Esophagus muscularis mucosa (tissue), 4 donors: ENCODE measurements at regions not wholly inside any gene's neighbourhood (a gene's known extent, or its start where the extent isn't known, plus 50 kb on each side); places are given as distances from the start of the nearest gene placed in this dataset.

Experiments
- DNase-seq: peaks from one replicate; pipeline ENCODE4 v3.0.0-alpha.2; 2017; ENCODE audit errors: extremely low spot score
- H3K27ac ChIP-seq, 4 donors: fragments of 200-600 bp; sonication (generic); replicated peaks in 1 of 4; 1 replicate in 3 of 4; 2 replicates in 1 of 4; pipeline ENCODE4 v1.5.1; 2016 to 2019; ENCODE audit warnings: mild to moderate bottlenecking in 1 of 4
- H3K27me3 ChIP-seq, 4 donors: fragments of 200-600 bp; sonication (generic); one replicate each; pipeline versions ENCODE4 v1.5.1 to v1.6.0; 2016 to 2019
- H3K36me3 ChIP-seq, 4 donors: fragments of 200-600 bp; sonication (generic); one replicate each; pipeline ENCODE4 v1.5.1; 2016 to 2019
- H3K4me1 ChIP-seq, 4 donors: fragments of 200-600 bp; sonication (generic); one replicate each; pipeline ENCODE4 v1.5.1; 2016 to 2019
- H3K4me3 ChIP-seq, 4 donors: fragments of 200-600 bp; sonication (generic); 1 replicate in 2 of 4; 2 replicates in 2 of 4; pipeline ENCODE4 v1.5.1; 2016 to 2019; ENCODE audit warnings: mild to moderate bottlenecking in 4 of 4, moderate library complexity in 1 of 4
- H3K9me3 ChIP-seq, 4 donors: fragments of 200-600 bp; sonication (generic); 1 replicate in 3 of 4; 2 replicates in 1 of 4; pipeline ENCODE4 v1.5.1; 2016 to 2019
- EP300 ChIP-seq: sonication (generic); formaldehyde crosslinking; IDR thresholded peaks from one replicate; pipeline ENCODE4 v1.6.1; 2017; ENCODE audit warnings: antibody characterized with exemption
- POLR2A ChIP-seq: fragments of 450-650 bp; IDR thresholded peaks from one replicate; pipeline ENCODE4 v1.6.1; 2017; ENCODE audit warnings: antibody characterized with exemption, moderate library complexity, mild to moderate bottlenecking, low read depth
- POLR2AphosphoS5 ChIP-seq, 2 donors: sonication (generic); formaldehyde crosslinking; IDR thresholded peaks; one replicate each; pipeline ENCODE4 v1.6.1; 2017; ENCODE audit warnings: antibody characterized with exemption in 2 of 2
- whole genome bisulfite sequencing: methylation state at CpG from one replicate; pipeline ENCODE4 v1.1.5; 2018; 5-methylcytosine and 5-hydroxymethylcytosine counted together
- intact Hi-C: fragments of 100-400 bp; cut with DNase I; formaldehyde crosslinking; loops from one replicate; pipeline ENCODE4 v1.15.1; 2023
- TF ChIP-seq, protein P1 (sequence below), 3 experiments: fragments of 200-600 bp in 2 of 3; fragments of 450-650 bp in 1 of 3; sonication (generic) in 2 of 3; IDR thresholded peaks; one replicate each; pipeline ENCODE4 v1.5.1; 2017 to 2019; ENCODE audit warnings: antibody characterized with exemption in 3 of 3, mild to moderate bottlenecking in 2 of 3, moderate library complexity in 1 of 3

- TF ChIP-seq, protein P1, sequence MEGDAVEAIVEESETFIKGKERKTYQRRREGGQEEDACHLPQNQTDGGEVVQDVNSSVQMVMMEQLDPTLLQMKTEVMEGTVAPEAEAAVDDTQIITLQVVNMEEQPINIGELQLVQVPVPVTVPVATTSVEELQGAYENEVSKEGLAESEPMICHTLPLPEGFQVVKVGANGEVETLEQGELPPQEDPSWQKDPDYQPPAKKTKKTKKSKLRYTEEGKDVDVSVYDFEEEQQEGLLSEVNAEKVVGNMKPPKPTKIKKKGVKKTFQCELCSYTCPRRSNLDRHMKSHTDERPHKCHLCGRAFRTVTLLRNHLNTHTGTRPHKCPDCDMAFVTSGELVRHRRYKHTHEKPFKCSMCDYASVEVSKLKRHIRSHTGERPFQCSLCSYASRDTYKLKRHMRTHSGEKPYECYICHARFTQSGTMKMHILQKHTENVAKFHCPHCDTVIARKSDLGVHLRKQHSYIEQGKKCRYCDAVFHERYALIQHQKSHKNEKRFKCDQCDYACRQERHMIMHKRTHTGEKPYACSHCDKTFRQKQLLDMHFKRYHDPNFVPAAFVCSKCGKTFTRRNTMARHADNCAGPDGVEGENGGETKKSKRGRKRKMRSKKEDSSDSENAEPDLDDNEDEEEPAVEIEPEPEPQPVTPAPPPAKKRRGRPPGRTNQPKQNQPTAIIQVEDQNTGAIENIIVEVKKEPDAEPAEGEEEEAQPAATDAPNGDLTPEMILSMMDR (IDR thresholded peaks at IDR 0.05), result no peak
- TF ChIP-seq POLR2AphosphoS5 (IDR thresholded peaks at IDR 0.05), result peak in 1 of 2 donors; percentile 49
- no peaks in the 10 kb centered on the region for H3K9me3 ChIP-seq
- no peak overlapping the region for H3K27ac ChIP-seq
- H3K4me3 ChIP-seq, result no peak overlapping the region
- 69% methylated on average over 2 of the region's 2 CpGs for whole genome bisulfite sequencing
- H3K4me1 ChIP-seq, result peaks cover 0 to 36% (median 8%) of the 10 kb centered on the region in 4 donors
- H3K36me3 ChIP-seq, result no peaks in the 10 kb centered on the region
- DNase-seq, result no peak
- intact Hi-C loops, result no loop called here
- no peaks in the 10 kb centered on the region for H3K27me3 ChIP-seq
These were observed 72.9 kb upstream of the SMIM36 start for GRCh38 chr17:55584055-55584685.

DNA sequence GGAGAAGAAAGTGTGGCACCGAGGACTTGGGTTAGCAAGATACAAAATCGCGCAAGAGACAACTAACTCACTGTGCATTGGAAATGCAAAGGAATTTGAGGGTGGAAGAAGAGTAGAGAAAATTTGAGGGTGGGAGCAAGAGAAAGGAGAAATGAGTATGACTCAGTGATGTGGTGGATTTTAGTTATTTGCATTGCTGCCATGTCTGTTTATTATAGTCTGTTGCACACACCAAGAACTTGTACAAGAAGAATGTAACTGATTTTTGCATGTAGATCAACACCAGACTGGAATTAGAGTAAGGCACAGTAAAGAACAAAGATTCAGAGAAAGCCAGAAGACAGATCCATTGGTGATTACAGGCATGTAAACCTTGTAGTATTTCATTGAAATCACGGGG lies 71.6 kb upstream of the SMIM36 start:
- no peaks in the 10 kb centered on the region for H3K27me3 ChIP-seq
- no peaks in the 10 kb centered on the region for H3K36me3 ChIP-seq
- H3K4me3 ChIP-seq, result no peak overlapping the region
- 96% methylated on average over 4 of the region's 4 CpGs for WGBS
- intact Hi-C loops, result no loop called here
- H3K27ac ChIP-seq, result no peak overlapping the region
- TF ChIP-seq POLR2A, result no peak
- H3K9me3 ChIP-seq, result no peaks in the 10 kb centered on the region
- no peak for DNase-seq
- H3K4me1 ChIP-seq, result peaks cover 0 to 24% (median 4%) of the 10 kb centered on the region in 4 donors

GRCh38 chr17:55580596-55581133 lies 69.4 kb upstream of the SMIM36 start:
- TF ChIP-seq POLR2AphosphoS5 (IDR thresholded peaks at IDR 0.05), result no peak
- no peak for TF ChIP-seq POLR2A
- TF ChIP-seq, protein P1 (IDR thresholded peaks at IDR 0.05), result no peak
- TF ChIP-seq EP300, result no peak
- intact Hi-C loops, result no loop called here
- Histone ChIP-seq H3K27me3 (no peaks in the 10 kb centered on the region), H3K4me1 (peaks cover 3 to 29% (median 17%) of the 10 kb centered on the region in 4 donors), H3K36me3 (no peaks in the 10 kb centered on the region), H3K27ac (no peak overlapping the region), H3K4me3 (no peak overlapping the region), H3K9me3 (no peaks in the 10 kb centered on the region)
- no peak for DNase-seq
- 93% methylated on average over 5 of the region's 5 CpGs for WGBS

GRCh38 chr17:55577687-55578086 lies 66.4 kb upstream of the SMIM36 start:
- Histone ChIP-seq H3K36me3 (no peaks in the 10 kb centered on the region), H3K27me3 (no peaks in the 10 kb centered on the region), H3K4me3 (peak overlapping the region; percentile 30 to 51 (median 44)), H3K4me1 (peaks cover 3 to 24% (median 15%) of the 10 kb centered on the region in 4 donors), H3K27ac (peak overlapping the region; percentile 73 to 82 (median 78)), H3K9me3 (no peaks in the 10 kb centered on the region)
- no peak for TF ChIP-seq EP300
- no peak for DNase-seq
- intact Hi-C loops, result no loop called here
- WGBS, result 77% methylated on average over 11 of the region's 14 CpGs

- H3K27me3 ChIP-seq, result no peaks in the 10 kb centered on the region
- TF ChIP-seq POLR2A, result no peak
- TF ChIP-seq, protein P1 (IDR thresholded peaks at IDR 0.05), result no peak
- TF ChIP-seq POLR2AphosphoS5 (IDR thresholded peaks at IDR 0.05), result no peak
- TF ChIP-seq EP300, result no peak
- H3K4me1 ChIP-seq, result peaks cover 3 to 24% (median 15%) of the 10 kb centered on the region in 4 donors
- intact Hi-C loops, result no loop called here
- no peaks in the 10 kb centered on the region for H3K9me3 ChIP-seq
- DNase-seq, result no peak
- 38% methylated on average over 9 of the region's 9 CpGs for WGBS
- no peaks in the 10 kb centered on the region for H3K36me3 ChIP-seq
- peak overlapping the region; percentile 30 to 51 (median 44) for H3K4me3 ChIP-seq
- H3K27ac ChIP-seq, result peak overlapping the region; percentile 73 to 82 (median 78)
These were observed 65.8 kb upstream of the SMIM36 start for GRCh38 chr17:55576996-55577586.
